HEK293T (cell line): ENCODE measurements at regions not wholly inside any gene's neighbourhood (a gene's known extent, or its start where the extent isn't known, plus 50 kb on each side); places are given as distances from the start of the nearest gene placed in this dataset.

ENCODE experiments used
- CTCF ChIA-PET: fragments of 350-600 bp; formaldehyde crosslinking; extraction: SDS; loops from one replicate; lab custom pipeline; 2021; ENCODE audit warnings: antibody characterized with exemption, inconsistent platforms; lab: Yijun Ruan, JAX
- POLR2A ChIA-PET: fragments of 350-600 bp; formaldehyde crosslinking; extraction: SDS; loops from one replicate; lab custom pipeline; 2020; ENCODE audit warnings: antibody characterized with exemption, inconsistent platforms; lab: Yijun Ruan, JAX
- DNase-seq: peaks from one replicate; pipeline ENCODE4 v3.0.0; 2012; ENCODE audit warnings: mixed read lengths; ENCODE audit errors: extremely low spot score
- ARNT ChIP-seq: fragments of 450-650 bp; IDR thresholded peaks from 2 replicates; pipeline ENCODE4 v1.6.1; 2017; ENCODE audit warnings: mild to moderate bottlenecking
- BHLHE40 ChIP-seq: fragments of 450-650 bp; IDR thresholded peaks from 2 replicates; pipeline ENCODE4 v1.6.1; 2016; ENCODE audit warnings: mild to moderate bottlenecking, moderate library complexity, borderline replicate concordance
- CTBP1 ChIP-seq: fragments of 450-650 bp; IDR thresholded peaks from 2 replicates; pipeline ENCODE4 v1.6.1; 2016; ENCODE audit warnings: borderline replicate concordance
- ELF4 ChIP-seq: fragments of 450-650 bp; IDR thresholded peaks from 2 replicates; pipeline ENCODE4 v1.6.1; 2017; ENCODE audit warnings: antibody characterized with exemption
- FOXA1 ChIP-seq: fragments of 450-650 bp; IDR thresholded peaks from 2 replicates; pipeline ENCODE4 v1.6.1; 2016; ENCODE audit warnings: mild to moderate bottlenecking
- FOXK2 ChIP-seq: fragments of 450-650 bp; IDR thresholded peaks from 2 replicates; pipeline ENCODE4 v1.6.1; 2016; ENCODE audit warnings: mild to moderate bottlenecking
- FOXM1 ChIP-seq: fragments of 450-650 bp; IDR thresholded peaks from 2 replicates; pipeline ENCODE4 v1.6.1; 2017; ENCODE audit warnings: mild to moderate bottlenecking, borderline replicate concordance
- HDGF ChIP-seq: fragments of 450-650 bp; IDR thresholded peaks from 2 replicates; pipeline ENCODE4 v1.6.1; 2017; ENCODE audit warnings: antibody characterized with exemption, borderline replicate concordance
- L3MBTL2 ChIP-seq: fragments of 450-650 bp; conservative IDR thresholded peaks from 2 replicates; pipeline ENCODE4 v1.6.1; 2016; ENCODE audit warnings: mild to moderate bottlenecking
- LEF1 ChIP-seq: fragments of 450-650 bp; IDR thresholded peaks from 2 replicates; pipeline ENCODE4 v1.6.1; 2017; ENCODE audit warnings: mild to moderate bottlenecking, borderline replicate concordance
- NFRKB ChIP-seq: fragments of 450-650 bp; IDR thresholded peaks from 2 replicates; pipeline ENCODE4 v1.6.1; 2016; ENCODE audit warnings: mild to moderate bottlenecking, moderate library complexity
- PKNOX1 ChIP-seq: fragments of 450-650 bp; IDR thresholded peaks from 2 replicates; pipeline ENCODE4 v1.6.1; 2016
- SP1 ChIP-seq: fragments of 450-650 bp; IDR thresholded peaks from 2 replicates; pipeline ENCODE4 v1.6.1; 2017
- SUZ12 ChIP-seq: fragments of 450-650 bp; IDR thresholded peaks from 2 replicates; pipeline ENCODE4 v1.6.1; 2016; ENCODE audit warnings: mild to moderate bottlenecking
- TARDBP ChIP-seq: fragments of 450-650 bp; IDR thresholded peaks from 2 replicates; pipeline ENCODE4 v1.6.1; 2016
- ZNF384 ChIP-seq: fragments of 450-650 bp; IDR thresholded peaks from 2 replicates; pipeline ENCODE4 v1.6.1; 2016

- POLR2A ChIA-PET = no interaction called here
- CTCF ChIA-PET = no interaction called here
- no peak for DNase-seq
- TF ChIP-seq FOXA1 (no peak), FOXK2 (no peak), BHLHE40 (no peak), SUZ12 (no peak), PKNOX1 (no peak), ARNT (no peak), CTBP1 (no peak), ELF4 (no peak), TARDBP (no peak), HDGF (no peak), L3MBTL2 (no peak), LEF1 (no peak), FOXM1 (no peak), NFRKB (no peak), SP1 (no peak), ZNF384 (no peak)
Measured at GRCh38 chr9:81382281-81382680, 307.1 kb downstream of the TLE1 start.

GRCh38 chr9:81381694-81382093 is 307.7 kb downstream of the TLE1 start:
- POLR2A ChIA-PET = no interaction called here
- no peak for DNase-seq
- CTCF ChIA-PET = no interaction called here
- TF ChIP-seq BHLHE40 (no peak), PKNOX1 (peak; percentile 66)

- POLR2A ChIA-PET = no interaction called here
- CTCF ChIA-PET = no interaction called here
- TF ChIP-seq ELF4 (no peak), HDGF (no peak), PKNOX1 (no peak), CTBP1 (no peak), L3MBTL2 (no peak), FOXA1 (no peak), SP1 (no peak), FOXM1 (no peak), SUZ12 (no peak), ZNF384 (no peak), LEF1 (no peak), TARDBP (no peak), FOXK2 (no peak), NFRKB (no peak)
- no peak for DNase-seq
Measured at GRCh38 chr9:81380504-81381359, 308.6 kb downstream of the TLE1 start.

- ChIA-PET CTCF (no interaction called here), POLR2A (no interaction called here)
Measured at GRCh38 chr9:81379655-81380054, 309.7 kb downstream of the TLE1 start.

GRCh38 chr9:81377921-81378320 is 311.4 kb downstream of the TLE1 start:
- ChIA-PET POLR2A (no interaction called here), CTCF (no interaction called here)
- no peak for DNase-seq
- TF ChIP-seq HDGF (no peak), BHLHE40 (no peak), PKNOX1 (no peak), CTBP1 (no peak), SUZ12 (no peak), FOXA1 (no peak), L3MBTL2 (no peak), ZNF384 (no peak)

More at GRCh38 chr9:81379655-81380054, 309.7 kb downstream of the TLE1 start:
- DNase-seq = no peak
- TF ChIP-seq LEF1 = no peak
- no peak for TF ChIP-seq FOXM1
- no peak for TF ChIP-seq ZNF384
- TF ChIP-seq PKNOX1 = no peak
- no peak for TF ChIP-seq ELF4
- no peak for TF ChIP-seq NFRKB
- TF ChIP-seq ARNT = no peak
- no peak for TF ChIP-seq FOXA1
